OCI-LY3 (cell line): ENCODE measurements at regions not wholly inside any gene's neighbourhood (a gene's known extent, or its start where the extent isn't known, plus 50 kb on each side); places are given as distances from the start of the nearest gene placed in this dataset.

Experiments used
- EZH2phosphoT487 ChIP-seq: fragments of 200-600 bp; shearing (Covaris generic); IDR thresholded peaks from 2 replicates; pipeline ENCODE4 v1.6.1; 2018; ENCODE audit warnings: antibody characterized with exemption, mixed run types, low read depth
- TF ChIP-seq, protein P1 (sequence below): fragments of 200-600, 300-600 bp; sonication (generic); IDR thresholded peaks from 2 replicates; pipeline ENCODE4 v1.5.1; 2014; ENCODE audit warnings: antibody characterized with exemption, low read length, low read depth

DNA sequence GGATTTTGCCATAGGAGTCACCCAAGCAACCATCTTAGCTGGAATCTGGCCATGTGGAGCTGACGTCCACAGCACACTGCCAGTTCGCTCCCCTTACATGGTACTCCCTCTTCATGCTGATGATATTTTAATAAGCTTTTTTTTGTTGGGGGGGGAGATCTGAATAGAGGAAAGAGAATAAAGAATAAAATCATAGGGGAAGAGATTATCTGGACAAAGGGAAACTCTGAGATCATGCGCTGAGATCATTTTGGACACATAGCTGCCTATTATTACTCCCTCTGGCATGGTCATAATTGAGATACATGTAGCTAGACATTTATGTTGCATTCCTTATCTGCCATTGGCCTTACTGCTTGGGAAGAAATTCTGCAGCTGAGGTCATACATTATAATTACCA, 282.7 kb downstream of the HTR7 start:
- TF ChIP-seq, protein P1, sequence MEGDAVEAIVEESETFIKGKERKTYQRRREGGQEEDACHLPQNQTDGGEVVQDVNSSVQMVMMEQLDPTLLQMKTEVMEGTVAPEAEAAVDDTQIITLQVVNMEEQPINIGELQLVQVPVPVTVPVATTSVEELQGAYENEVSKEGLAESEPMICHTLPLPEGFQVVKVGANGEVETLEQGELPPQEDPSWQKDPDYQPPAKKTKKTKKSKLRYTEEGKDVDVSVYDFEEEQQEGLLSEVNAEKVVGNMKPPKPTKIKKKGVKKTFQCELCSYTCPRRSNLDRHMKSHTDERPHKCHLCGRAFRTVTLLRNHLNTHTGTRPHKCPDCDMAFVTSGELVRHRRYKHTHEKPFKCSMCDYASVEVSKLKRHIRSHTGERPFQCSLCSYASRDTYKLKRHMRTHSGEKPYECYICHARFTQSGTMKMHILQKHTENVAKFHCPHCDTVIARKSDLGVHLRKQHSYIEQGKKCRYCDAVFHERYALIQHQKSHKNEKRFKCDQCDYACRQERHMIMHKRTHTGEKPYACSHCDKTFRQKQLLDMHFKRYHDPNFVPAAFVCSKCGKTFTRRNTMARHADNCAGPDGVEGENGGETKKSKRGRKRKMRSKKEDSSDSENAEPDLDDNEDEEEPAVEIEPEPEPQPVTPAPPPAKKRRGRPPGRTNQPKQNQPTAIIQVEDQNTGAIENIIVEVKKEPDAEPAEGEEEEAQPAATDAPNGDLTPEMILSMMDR: no peak
- no peak for TF ChIP-seq EZH2phosphoT487
